Head of caudate nucleus (tissue), 42 donors: ENCODE measurements at regions not wholly inside any gene's neighbourhood (a gene's known extent, or its start where the extent isn't known, plus 50 kb on each side); places are given as distances from the start of the nearest gene placed in this dataset.

Source experiments
- DNase-seq, 42 donors: peaks; one replicate each; pipeline versions ENCODE4 v3.0.0 to v3.0.0-alpha.2; 2020 to 2021; ENCODE audit warnings: mixed read lengths in 7 of 42
- intact Hi-C: fragments of 100-400 bp; cut with DNase I; formaldehyde crosslinking; loops from one replicate; pipeline ENCODE4 v1.15.0; 2022

GRCh38 chr5:167014401-167015056 is 1276.9 kb upstream of the WWC1 start:
- DNase-seq: no peak
- intact Hi-C loops: no loop called here

- intact Hi-C loops: no loop called here
- no peak for DNase-seq
Measured at GRCh38 chr5:167020418-167020817, 1271.0 kb upstream of the WWC1 start.

- intact Hi-C loops: no loop called here
- DNase-seq: no peak
Measured at GRCh38 chr5:167029488-167029887, 1262.0 kb upstream of the WWC1 start.

GRCh38 chr5:167030500-167031120 is 1260.8 kb upstream of the WWC1 start:
- intact Hi-C loops: no loop called here
- no peak for DNase-seq

- DNase-seq: no peak
- intact Hi-C loops: no loop called here
Measured at GRCh38 chr5:167036585-167036984, 1254.9 kb upstream of the WWC1 start.

- intact Hi-C loops: no loop called here
- DNase-seq: peak in 24 of 42 donors; percentile 11 to 77 (median 43)
Measured at GRCh38 chr5:167049043-167049663, 1242.3 kb upstream of the WWC1 start.

GRCh38 chr5:167049771-167050567 is 1241.5 kb upstream of the WWC1 start:
- no peak for DNase-seq
- intact Hi-C loops: no loop called here

- intact Hi-C loops: no loop called here
- no peak for DNase-seq
Measured at GRCh38 chr5:167050568-167051401, 1240.7 kb upstream of the WWC1 start.

GRCh38 chr5:167051402-167051768 is 1240.1 kb upstream of the WWC1 start:
- intact Hi-C loops: no loop called here
- DNase-seq: no peak

- DNase-seq: no peak
- intact Hi-C loops: no loop called here
Measured at GRCh38 chr5:167052791-167053190, 1238.7 kb upstream of the WWC1 start.

GRCh38 chr5:167057665-167058064 is 1233.8 kb upstream of the WWC1 start:
- no peak for DNase-seq
- intact Hi-C loops: no loop called here

GRCh38 chr5:167061695-167062094 is 1229.8 kb upstream of the WWC1 start:
- DNase-seq: no peak
- intact Hi-C loops: no loop called here

- no peak for DNase-seq
Measured at GRCh38 chr5:167063116-167063515, 1228.3 kb upstream of the WWC1 start.

GRCh38 chr5:167063788-167064187 is 1227.7 kb upstream of the WWC1 start:
- intact Hi-C loops: no loop called here

More at GRCh38 chr5:167063116-167063515, 1228.3 kb upstream of the WWC1 start:
- intact Hi-C loops: no loop called here

GRCh38 chr5:167064198-167064776 is 1227.2 kb upstream of the WWC1 start:
- no peak for DNase-seq
- intact Hi-C loops: no loop called here

More at GRCh38 chr5:167063788-167064187, 1227.7 kb upstream of the WWC1 start:
- DNase-seq: no peak

GRCh38 chr5:167065794-167066193 is 1225.7 kb upstream of the WWC1 start:
- no peak for DNase-seq

GRCh38 chr5:167071981-167072610 is 1219.3 kb upstream of the WWC1 start:
- intact Hi-C loops: no loop called here
- DNase-seq: peak in 21 of 42 donors; percentile 2 to 46 (median 14)

More at GRCh38 chr5:167065794-167066193, 1225.7 kb upstream of the WWC1 start:
- intact Hi-C loops: no loop called here

- DNase-seq: no peak
- intact Hi-C loops: no loop called here
Measured at GRCh38 chr5:167081561-167081960, 1209.9 kb upstream of the WWC1 start.
